ENCODE measurements at regions not wholly inside any gene's neighbourhood (a gene's known extent, or its start where the extent isn't known, plus 50 kb on each side); places are given as distances from the start of the nearest gene placed in this dataset.
"Not testable (repeated sequence)": the region's sequence is repeated elsewhere in the genome, so short reads cannot be mapped to it uniquely, and the experiment has no call there.

- DNase-seq (ENCODE audit: low read depth in 1 of 2, low spot score in 1 of 2), result not testable (repeated sequence)
These were observed 180.9 kb downstream of the CEP170 start for GRCh38 chr1:243074224-243074623.

GRCh38 chr1:243067056-243067455 lies 188.0 kb downstream of the CEP170 start:
- DNase-seq (ENCODE audit: low read depth in 1 of 2, low spot score in 1 of 2), result not testable (repeated sequence)

GRCh38 chr1:243061965-243062364 lies 193.1 kb downstream of the CEP170 start:
- not testable (repeated sequence) for DNase-seq (ENCODE audit: low read depth in 1 of 2, low spot score in 1 of 2)

DNA sequence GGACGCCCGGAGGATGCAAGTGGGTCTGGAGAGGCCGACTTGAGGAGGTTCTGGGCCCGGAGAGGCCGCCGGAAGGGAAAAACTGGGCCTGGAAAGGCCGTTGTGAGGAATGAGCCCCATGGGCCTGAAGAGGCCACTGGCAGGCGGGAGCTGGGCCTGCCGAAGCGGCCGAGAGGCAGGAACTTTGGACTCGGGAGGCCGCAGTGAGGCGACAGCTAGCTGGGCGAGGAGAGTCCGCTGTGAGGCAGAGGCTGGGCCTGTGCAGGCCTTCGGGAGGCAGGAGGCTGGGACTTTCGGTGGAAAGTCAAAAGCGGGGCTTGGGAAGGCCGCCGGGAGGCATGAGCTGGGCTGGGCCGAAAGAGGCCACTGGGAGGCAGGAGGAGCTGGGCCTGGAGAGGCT lies 199.6 kb downstream of the CEP170 start:
- not testable (repeated sequence) for DNase-seq (ENCODE audit: low read depth in 1 of 2, low spot score in 1 of 2)

- DNase-seq (ENCODE audit: low read depth in 1 of 2, low spot score in 1 of 2), result not testable (repeated sequence)
These were observed 200.0 kb downstream of the CEP170 start for GRCh38 chr1:243055091-243055490.

GRCh38 chr1:243054681-243055080 lies 200.4 kb downstream of the CEP170 start:
- not testable (repeated sequence) for DNase-seq (ENCODE audit: low read depth in 1 of 2, low spot score in 1 of 2)

- DNase-seq (ENCODE audit: low read depth in 1 of 2, low spot score in 1 of 2), result not testable (repeated sequence)
These were observed 202.0 kb downstream of the CEP170 start for GRCh38 chr1:243053048-243053447.

GRCh38 chr1:243050613-243051012 lies 204.5 kb downstream of the CEP170 start:
- DNase-seq (ENCODE audit: low read depth in 1 of 2, low spot score in 1 of 2), result not testable (repeated sequence)

DNA sequence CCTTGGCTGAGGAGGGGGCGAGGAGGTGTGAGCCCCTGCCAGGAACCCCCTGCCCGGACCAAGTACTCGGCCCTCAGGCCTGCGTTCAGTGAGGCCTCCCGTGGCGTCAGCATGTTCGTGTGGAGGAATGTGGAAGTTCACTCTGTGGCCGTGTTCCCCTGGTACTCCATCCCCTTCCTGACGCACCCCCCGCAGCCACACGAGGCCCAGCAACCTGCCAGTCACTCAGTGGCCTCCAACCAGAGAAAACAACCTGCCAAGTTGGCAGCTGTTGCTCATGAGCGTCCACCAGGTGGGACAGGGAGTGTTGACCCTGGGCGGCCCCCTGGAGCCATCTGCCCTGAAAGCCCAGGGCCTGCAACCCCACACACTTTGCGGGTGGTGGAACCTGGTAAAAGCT lies 205.4 kb downstream of the CEP170 start:
- DNase-seq (ENCODE audit: low read depth in 1 of 2, low spot score in 1 of 2), result not testable (repeated sequence)

DNA sequence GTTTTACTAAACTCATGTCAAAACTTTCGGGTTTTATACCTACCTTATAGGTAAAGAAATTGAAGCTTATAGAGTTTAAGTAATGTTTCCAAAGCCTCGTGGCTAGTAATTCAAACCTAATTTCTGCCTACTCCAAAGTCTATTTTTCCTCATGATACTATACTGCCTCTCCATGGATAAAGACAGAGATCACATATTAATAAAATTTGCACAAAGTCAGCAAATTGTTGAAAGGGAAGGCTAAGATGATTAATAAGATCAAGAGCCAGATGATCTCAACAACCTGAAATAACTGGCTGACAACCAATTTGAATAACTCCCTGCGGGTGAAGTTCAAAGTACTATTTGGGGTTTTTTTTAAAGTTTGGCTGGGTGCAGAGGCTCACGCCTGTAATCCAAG lies 233.7 kb downstream of the CEP170 start:
- not testable (repeated sequence) for DNase-seq (ENCODE audit: low read depth in 1 of 2, low spot score in 1 of 2)

DNA sequence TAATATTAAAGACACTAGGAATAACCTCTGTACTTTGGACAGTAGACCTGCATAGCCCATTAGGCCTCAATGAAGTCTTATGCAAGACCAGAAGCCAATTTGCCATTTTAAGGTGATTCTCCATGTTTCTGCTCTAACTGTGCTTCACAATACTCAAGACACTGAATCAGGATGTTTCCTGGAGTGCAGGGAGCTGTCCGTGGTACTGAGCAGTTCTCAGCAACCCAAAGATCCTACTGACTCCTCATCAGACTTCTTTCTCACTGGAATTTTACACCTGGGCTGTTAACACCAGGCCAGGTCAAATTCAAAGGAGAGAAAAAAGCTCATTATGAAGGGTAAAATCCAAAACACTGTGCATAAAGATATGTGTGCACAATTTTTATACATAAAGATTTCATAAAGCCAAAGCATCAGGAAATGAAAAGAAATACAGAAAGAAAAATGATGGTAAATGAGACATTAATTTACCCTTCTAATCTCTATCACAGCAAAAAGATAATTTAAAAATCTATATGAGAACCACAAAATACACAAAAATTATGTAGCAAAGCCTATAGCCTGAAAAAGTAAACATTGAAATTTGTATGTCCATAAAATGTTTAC lies 235.9 kb downstream of the CEP170 start:
- peak in 1 of 2 donors; percentile 2 for DNase-seq (ENCODE audit: low read depth in 1 of 2, low spot score in 1 of 2)

GRCh38 chr1:243010719-243011118 lies 244.4 kb downstream of the CEP170 start:
- DNase-seq (ENCODE audit: low read depth in 1 of 2, low spot score in 1 of 2), result not testable (repeated sequence)

DNA sequence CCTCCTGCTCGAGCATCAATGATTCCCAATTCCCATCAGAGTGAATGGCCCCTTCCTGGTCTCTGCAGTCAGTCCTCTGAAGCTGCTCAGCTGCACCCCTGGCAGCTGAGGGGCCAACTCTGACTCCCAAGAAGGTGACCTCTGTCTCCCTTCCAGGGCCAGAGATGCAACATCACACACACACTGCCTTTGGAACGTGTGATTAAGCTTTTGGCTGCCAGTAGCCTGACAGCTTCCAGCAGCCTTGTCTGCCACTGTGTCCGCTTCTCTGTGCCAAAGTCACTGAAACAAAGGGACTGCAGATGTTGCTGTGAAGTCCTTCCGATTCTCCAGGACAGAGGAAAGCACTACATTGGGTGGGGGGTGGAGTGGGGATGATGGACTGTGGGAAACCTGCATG lies 254.1 kb downstream of the CEP170 start:
- DNase-seq (ENCODE audit: low read depth in 1 of 2, low spot score in 1 of 2), result not testable (repeated sequence)

DNA sequence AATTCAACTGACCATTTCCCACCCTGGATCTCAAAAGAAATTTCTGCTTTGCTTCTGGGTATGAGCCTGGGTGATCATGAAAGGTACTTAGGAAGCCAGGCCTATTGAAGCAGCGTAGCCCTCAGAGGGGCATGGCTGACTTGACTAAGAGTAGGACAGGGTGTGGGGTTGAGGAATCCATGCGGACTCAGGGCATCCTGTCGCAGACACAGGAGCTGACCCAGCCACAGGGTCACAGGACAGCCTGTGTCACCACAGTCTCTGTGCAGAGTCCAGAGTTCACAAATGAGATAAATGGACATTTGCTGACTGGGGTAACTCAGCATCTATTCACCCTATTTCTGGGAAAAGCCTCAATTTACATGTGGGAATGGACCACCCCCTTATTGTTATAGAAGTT lies 262.3 kb downstream of the CEP170 start:
- DNase-seq (ENCODE audit: low read depth in 1 of 2, low spot score in 1 of 2), result not testable (repeated sequence)

- DNase-seq (ENCODE audit: low read depth in 1 of 2, low spot score in 1 of 2), result not testable (repeated sequence)
These were observed 270.0 kb downstream of the CEP170 start for GRCh38 chr1:242985096-242985495.

DNA sequence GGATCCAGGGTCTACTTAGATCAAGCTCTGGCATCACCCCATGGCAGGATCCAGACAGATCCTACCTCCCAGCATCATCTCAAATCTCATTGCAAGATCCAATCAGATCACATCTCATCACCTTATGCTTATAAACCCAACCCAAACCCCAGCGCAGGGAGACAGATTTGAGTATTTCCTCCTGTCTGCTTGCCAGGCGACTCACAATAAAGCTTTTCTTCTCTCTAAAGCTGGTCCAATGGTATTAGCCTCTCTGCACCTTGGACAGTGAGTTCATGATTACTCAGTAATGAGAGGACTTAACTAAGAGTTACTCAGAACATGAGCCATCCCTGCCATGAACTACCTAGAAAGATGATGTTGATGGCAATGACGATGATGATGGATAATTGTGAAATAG lies 281.7 kb downstream of the CEP170 start:
- not testable (repeated sequence) for DNase-seq (ENCODE audit: low read depth in 1 of 2, low spot score in 1 of 2)

- DNase-seq (ENCODE audit: low read depth in 1 of 2, low spot score in 1 of 2), result no peak
These were observed 288.2 kb downstream of the CEP170 start for GRCh38 chr1:242966892-242967291.

GRCh38 chr1:242959397-242959796 lies 295.7 kb downstream of the CEP170 start:
- DNase-seq (ENCODE audit: low read depth in 1 of 2, low spot score in 1 of 2), result not testable (repeated sequence)

DNA sequence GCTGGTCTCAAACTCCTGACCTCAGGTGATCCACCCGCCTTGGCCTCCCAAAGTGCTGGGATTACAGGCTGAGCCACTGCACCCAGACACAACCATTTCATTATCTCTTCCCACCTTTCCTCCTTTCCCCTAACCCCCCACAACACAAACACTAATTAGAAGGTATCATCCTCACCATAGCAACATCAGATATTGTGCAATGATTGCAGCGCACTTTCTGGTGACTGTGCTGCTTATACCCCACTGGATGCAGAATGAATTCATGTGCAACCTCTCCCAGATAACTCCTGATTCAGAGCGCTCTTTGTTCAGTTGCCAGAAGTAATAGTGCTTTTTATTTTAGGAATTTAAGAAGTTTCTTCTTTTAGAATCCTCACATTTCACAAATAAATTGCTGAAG lies 300.1 kb downstream of the CEP170 start:
- not testable (repeated sequence) for DNase-seq (ENCODE audit: low read depth in 1 of 2, low spot score in 1 of 2)

DNA sequence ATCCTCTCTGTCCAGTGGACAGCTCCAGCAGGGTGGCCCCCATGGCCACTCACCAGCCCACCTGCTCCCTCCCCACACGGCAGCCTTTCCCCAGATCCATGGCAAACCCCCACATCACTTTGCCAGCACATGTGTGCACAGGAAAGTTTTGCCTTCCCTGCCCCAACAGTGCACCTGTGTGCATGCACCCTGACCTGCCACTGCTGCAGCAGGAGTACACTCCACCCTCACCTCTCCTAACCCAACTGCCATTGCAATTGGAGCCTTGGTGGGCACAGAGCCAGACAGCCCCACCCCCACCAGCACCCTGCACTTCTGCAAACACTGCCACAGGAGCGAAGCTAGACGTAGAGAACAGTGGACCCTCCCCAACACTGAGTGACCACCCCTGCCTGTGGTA lies 308.9 kb downstream of the CEP170 start:
- DNase-seq (ENCODE audit: low read depth in 1 of 2, low spot score in 1 of 2), result no peak

DNA sequence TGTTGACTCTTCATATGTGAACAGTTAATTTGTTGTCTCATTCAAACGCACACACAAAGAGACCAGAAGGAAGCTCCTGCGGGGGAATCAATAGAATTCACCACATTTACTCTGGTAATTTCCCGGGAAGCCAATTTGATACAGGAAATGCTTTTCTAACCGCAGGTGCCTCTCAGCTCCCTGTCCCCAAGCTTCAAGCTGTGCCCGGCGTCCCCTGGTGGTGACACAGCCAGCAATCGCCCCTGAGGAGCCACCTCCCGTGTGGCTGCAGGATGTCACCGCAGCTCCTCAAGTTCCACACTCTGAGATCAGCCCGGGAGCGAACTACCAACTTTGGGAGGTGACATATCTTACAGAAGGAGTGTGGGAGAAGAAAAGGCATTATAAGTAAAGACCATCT lies 318.4 kb downstream of the CEP170 start:
- DNase-seq (ENCODE audit: low read depth in 1 of 2, low spot score in 1 of 2), result not testable (repeated sequence)

DNA sequence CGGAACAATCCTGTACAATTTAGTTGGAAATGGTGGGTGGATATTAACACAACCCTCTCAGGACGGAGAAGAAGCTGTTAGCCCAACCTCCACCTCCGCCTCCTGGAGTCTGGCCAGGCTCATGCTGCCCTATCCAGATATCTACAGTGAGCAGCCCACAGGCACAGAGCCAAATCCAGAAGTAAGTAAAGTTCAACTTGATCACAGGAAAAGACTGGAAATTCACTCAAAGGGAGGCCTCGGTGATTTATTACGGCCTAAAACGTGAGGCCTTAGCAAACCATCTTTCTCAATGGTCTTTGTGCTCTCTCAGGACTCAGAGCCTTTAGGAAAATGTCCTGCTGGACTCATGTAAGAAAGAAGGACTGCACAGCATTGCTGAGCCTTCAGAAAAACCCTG lies 330.4 kb downstream of the CEP170 start:
- DNase-seq (ENCODE audit: low read depth in 1 of 2, low spot score in 1 of 2), result not testable (repeated sequence)

DNA sequence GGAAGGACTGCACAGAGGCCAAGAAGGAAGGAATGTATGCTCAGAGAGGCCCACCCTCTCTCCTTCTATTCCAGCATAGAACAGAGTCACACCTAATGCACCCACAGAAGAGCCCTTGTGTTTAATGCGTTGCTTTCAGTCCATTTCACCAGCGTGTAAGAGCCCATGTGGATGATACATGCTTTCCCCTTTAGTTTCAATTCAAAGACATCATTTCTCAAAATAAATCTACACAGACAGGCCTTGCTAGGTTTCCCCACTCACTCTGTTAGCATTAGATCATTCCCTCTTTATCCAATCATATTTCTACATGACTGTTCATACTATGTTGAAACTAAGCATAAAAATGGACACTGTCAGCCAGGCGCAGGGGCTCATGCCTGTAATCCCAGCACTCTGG lies 331.5 kb downstream of the CEP170 start:
- not testable (repeated sequence) for DNase-seq (ENCODE audit: low read depth in 1 of 2, low spot score in 1 of 2)

All from stimulated activated CD4-positive, alpha-beta T cell treated with anti-CD3 and anti-CD28 coated beads, Interleukin-15, amount 100 ng/mL, for 1 hour (primary cell).